ENCODE measurements at regions not wholly inside any gene's neighbourhood (a gene's known extent, or its start where the extent isn't known, plus 50 kb on each side); places are given as distances from the start of the nearest gene placed in this dataset.

GRCh38 chr11:91160661-91161060 is 937.8 kb upstream of the CHORDC1 start:
- no peak for TF ChIP-seq CTCF (IDR thresholded peaks at IDR 0.05; ENCODE audit: poor library complexity)
- no peak for TF ChIP-seq EZH2 (IDR thresholded peaks at IDR 0.05; ENCODE audit: borderline replicate concordance)

Measured in hepatocyte (in vitro differentiated cells).